ENCODE measurements at regions not wholly inside any gene's neighbourhood (a gene's known extent, or its start where the extent isn't known, plus 50 kb on each side); places are given as distances from the start of the nearest gene placed in this dataset.

DNA sequence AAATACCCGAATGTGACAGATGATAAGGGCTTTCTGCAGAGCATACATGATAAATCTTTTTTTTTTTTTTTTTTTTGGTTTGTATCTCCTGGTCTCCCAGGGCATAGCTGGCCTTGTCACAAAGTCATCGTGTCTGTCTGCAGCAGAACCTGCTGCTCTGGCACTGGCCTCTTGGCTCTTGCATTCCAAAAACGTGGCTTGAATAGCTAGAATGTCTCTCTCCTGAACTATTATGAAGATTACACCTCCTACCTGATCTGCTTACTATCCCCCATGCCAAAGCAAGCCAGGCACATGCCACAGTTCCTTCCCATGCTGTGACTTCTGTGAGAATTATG, 50.4 kb upstream of the SCRG1 start:
- TF ChIP-seq, protein P1, sequence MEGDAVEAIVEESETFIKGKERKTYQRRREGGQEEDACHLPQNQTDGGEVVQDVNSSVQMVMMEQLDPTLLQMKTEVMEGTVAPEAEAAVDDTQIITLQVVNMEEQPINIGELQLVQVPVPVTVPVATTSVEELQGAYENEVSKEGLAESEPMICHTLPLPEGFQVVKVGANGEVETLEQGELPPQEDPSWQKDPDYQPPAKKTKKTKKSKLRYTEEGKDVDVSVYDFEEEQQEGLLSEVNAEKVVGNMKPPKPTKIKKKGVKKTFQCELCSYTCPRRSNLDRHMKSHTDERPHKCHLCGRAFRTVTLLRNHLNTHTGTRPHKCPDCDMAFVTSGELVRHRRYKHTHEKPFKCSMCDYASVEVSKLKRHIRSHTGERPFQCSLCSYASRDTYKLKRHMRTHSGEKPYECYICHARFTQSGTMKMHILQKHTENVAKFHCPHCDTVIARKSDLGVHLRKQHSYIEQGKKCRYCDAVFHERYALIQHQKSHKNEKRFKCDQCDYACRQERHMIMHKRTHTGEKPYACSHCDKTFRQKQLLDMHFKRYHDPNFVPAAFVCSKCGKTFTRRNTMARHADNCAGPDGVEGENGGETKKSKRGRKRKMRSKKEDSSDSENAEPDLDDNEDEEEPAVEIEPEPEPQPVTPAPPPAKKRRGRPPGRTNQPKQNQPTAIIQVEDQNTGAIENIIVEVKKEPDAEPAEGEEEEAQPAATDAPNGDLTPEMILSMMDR (IDR thresholded peaks at IDR 0.05), result no peak
- no peak for TF ChIP-seq POLR2A (IDR thresholded peaks at IDR 0.05)
